HG03039 (cell line): ENCODE measurements at regions not wholly inside any gene's neighbourhood (a gene's known extent, or its start where the extent isn't known, plus 50 kb on each side); places are given as distances from the start of the nearest gene placed in this dataset.
"Not testable (repeated sequence)": the region's sequence is repeated elsewhere in the genome, so short reads cannot be mapped to it uniquely, and the experiment has no call there.

Experiments used
- ATAC-seq: cut with Tn5 transposase; IDR thresholded peaks from one replicate; pipeline ENCODE4 v1.9.1; 2021; ENCODE audit warnings: mild to moderate bottlenecking, moderate library complexity; ENCODE audit not compliant: unreplicated experiment

- ATAC-seq = no peak
These were observed 67.4 kb downstream of the ARRDC3 start for GRCh38 chr5:91315701-91316100.

GRCh38 chr5:91313757-91314673 lies 69.1 kb downstream of the ARRDC3 start:
- peak; percentile 69 for ATAC-seq

- ATAC-seq = no peak
These were observed 70.4 kb downstream of the ARRDC3 start for GRCh38 chr5:91312698-91313097.

GRCh38 chr5:91311697-91312501 lies 71.2 kb downstream of the ARRDC3 start:
- ATAC-seq = peak; percentile 80

GRCh38 chr5:91311168-91311696 lies 71.9 kb downstream of the ARRDC3 start:
- peak; percentile 3 for ATAC-seq

GRCh38 chr5:91308157-91308556 lies 75.0 kb downstream of the ARRDC3 start:
- not testable (repeated sequence) for ATAC-seq

GRCh38 chr5:91307048-91307447 lies 76.1 kb downstream of the ARRDC3 start:
- ATAC-seq = no peak

- no peak for ATAC-seq
These were observed 76.6 kb downstream of the ARRDC3 start for GRCh38 chr5:91306497-91306896.

GRCh38 chr5:91305640-91306039 lies 77.5 kb downstream of the ARRDC3 start:
- no peak for ATAC-seq

GRCh38 chr5:91304015-91304414 lies 79.1 kb downstream of the ARRDC3 start:
- ATAC-seq = not testable (repeated sequence)

- no peak for ATAC-seq
These were observed 80.2 kb downstream of the ARRDC3 start for GRCh38 chr5:91302958-91303357.

- ATAC-seq = no peak
These were observed 80.8 kb downstream of the ARRDC3 start for GRCh38 chr5:91302305-91302704.

GRCh38 chr5:91301106-91301846 lies 81.8 kb downstream of the ARRDC3 start:
- ATAC-seq = no peak

- no peak for ATAC-seq
These were observed 85.1 kb downstream of the ARRDC3 start for GRCh38 chr5:91297994-91298393.

- ATAC-seq = no peak
These were observed 86.4 kb downstream of the ARRDC3 start for GRCh38 chr5:91296674-91297143.

GRCh38 chr5:91296102-91296501 lies 87.0 kb downstream of the ARRDC3 start:
- not testable (repeated sequence) for ATAC-seq

GRCh38 chr5:91293131-91293530 lies 90.0 kb downstream of the ARRDC3 start:
- peak; percentile 87 for ATAC-seq

- no peak for ATAC-seq
These were observed 91.2 kb downstream of the ARRDC3 start for GRCh38 chr5:91291628-91292569.

- no peak for ATAC-seq
These were observed 94.8 kb downstream of the ARRDC3 start for GRCh38 chr5:91288118-91288916.
